ENCODE measurements at regions not wholly inside any gene's neighbourhood (a gene's known extent, or its start where the extent isn't known, plus 50 kb on each side); places are given as distances from the start of the nearest gene placed in this dataset.

DNA sequence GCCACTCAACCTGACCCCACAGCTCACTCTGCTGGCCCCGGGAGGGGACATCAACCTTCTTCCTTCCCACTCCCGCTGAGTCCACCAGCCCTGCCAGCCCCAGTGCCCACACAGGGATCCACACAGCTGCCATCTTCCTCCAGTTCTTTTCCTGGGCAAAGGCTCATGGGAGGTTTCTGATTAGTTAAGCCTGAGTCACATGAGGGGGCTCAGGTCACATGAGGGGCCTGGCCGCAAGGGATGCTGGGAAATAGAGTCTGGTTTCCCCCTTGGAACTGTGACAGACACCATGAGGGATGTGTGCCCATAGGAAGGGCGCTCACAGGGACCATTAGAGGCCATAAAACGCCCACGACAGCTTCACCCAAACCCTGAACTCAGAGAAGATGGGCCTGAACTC, 228.7 kb upstream of the SFSWAP start:
- no peak for DNase-seq (ENCODE audit: low read depth, low spot score)
- H3K27ac ChIP-seq = no peak overlapping the region

GRCh38 chr12:131482686-131483085, 228.2 kb upstream of the SFSWAP start:
- DNase-seq (ENCODE audit: low read depth, low spot score) = no peak
- no peak overlapping the region for H3K27ac ChIP-seq

DNA sequence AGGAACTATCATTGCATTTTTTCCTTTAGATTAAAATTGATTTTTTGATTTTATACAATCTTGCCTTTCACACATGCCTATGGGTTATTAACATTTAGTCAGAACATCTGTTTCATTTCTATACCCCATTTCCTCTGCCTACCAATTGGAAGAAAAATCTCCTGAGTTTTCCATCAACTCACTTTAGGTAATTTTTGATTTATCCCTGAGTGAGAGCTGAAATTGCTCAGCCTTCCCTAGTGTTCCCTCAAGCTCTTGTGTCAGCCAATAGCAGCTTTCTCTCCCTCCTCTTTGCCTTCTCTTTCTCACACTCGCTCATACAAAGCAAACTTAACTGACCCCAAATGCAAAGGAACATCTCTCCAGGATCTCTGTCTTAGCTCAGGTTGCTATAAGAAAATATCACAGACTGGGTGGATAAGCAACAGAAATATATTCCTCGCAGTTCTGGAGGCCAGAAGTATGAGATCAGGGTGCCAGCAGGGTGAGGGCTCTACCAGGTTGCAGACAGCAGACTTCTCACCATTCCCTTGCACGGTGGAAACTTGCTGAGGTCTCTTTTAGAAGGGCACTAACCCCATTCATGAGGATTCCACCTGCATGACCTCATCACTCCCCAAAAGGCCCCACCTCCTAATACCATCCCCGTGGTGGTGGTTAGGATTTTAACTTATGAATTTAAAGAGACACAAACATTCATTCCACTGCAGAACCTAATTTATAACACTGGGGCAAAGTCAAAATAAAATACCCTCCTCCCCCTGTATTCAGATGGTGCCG, 224.2 kb upstream of the SFSWAP start:
- no peak for DNase-seq (ENCODE audit: low read depth, low spot score)
- H3K27ac ChIP-seq = no peak overlapping the region

- no peak for DNase-seq (ENCODE audit: low read depth, low spot score)
- no peak overlapping the region for H3K27ac ChIP-seq
Observed at GRCh38 chr12:131487388-131488124, 223.3 kb upstream of the SFSWAP start.

DNA sequence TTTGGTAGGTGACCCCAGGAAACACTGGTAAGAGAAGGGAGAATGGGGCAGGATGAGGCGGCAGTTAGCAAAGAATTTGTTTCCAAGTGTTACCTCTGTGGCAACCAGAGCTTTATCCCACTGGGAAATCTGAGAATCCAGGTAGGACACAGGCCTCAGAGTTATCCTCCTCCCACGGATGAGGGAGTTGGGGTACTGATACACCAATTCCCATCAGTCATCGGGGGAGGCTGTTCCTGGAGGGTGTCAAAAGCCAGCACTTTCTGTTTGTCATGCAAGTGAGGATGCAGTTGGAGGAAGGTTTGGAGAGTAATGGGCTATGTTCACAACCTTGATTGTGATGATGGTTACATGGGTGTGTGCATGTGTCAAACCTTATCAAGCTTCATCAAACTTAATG, 221.2 kb upstream of the SFSWAP start:
- DNase-seq (ENCODE audit: low read depth, low spot score) = no peak
- no peak overlapping the region for H3K27ac ChIP-seq

GRCh38 chr12:131491155-131491554, 219.7 kb upstream of the SFSWAP start:
- no peak overlapping the region for H3K27ac ChIP-seq
- no peak for DNase-seq (ENCODE audit: low read depth, low spot score)

DNA sequence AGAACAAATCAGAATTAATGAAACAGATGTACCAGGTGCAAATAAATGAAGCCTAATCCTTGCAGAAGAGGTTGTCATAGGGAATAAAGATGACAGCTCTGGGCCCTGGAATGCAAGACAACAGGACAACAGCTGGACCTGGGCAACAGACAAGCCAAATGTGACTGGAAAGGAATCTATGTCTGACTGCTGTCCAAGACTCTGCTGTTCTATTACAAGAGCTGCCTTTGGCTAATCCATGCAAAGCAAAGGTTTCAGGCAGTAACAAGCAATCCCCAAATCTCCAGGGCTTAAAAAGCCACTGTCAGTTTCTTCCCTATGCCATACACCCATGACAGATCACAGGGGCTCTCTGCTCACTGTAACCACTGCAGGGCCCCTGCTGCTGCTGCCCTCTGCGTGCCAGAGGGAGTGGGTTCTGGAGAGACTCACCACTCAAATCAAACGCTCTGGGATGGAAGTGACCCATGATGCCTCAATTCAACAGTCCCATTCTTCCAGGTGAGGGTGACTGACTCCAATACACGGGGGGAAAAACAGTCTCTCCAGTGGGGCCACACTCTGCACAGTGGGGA, 218.9 kb upstream of the SFSWAP start:
- DNase-seq (ENCODE audit: low read depth, low spot score) = no peak
- no peak overlapping the region for H3K27ac ChIP-seq

GRCh38 chr12:131493068-131493826, 217.6 kb upstream of the SFSWAP start:
- DNase-seq (ENCODE audit: low read depth, low spot score) = no peak
- H3K27ac ChIP-seq = no peak overlapping the region

DNA sequence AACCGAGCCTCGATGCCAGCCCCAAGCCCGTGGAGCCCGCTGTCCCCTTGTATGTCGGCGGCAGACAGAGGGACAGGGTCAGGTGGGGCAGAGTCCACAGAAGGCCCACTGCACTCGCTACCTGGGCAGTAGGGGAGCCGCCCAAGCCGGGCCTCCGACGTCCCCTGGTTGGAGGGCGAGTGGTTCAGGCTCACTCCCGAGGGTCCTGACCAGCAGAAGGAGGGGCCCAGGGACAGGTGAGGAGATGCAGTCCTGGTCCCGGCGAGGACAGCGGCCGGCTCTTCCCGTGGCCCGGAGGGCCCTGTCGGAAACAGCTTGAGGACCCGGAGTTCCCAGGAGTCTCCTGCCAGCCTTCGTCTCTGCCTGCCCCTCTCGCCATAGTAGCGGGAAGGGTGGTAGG, 216.7 kb upstream of the SFSWAP start:
- no peak overlapping the region for H3K27ac ChIP-seq
- no peak for DNase-seq (ENCODE audit: low read depth, low spot score)

- H3K27ac ChIP-seq = no peak overlapping the region
- no peak for DNase-seq (ENCODE audit: low read depth, low spot score)
Observed at GRCh38 chr12:131494741-131495524, 216.0 kb upstream of the SFSWAP start.

- no peak for DNase-seq (ENCODE audit: low read depth, low spot score)
- no peak overlapping the region for H3K27ac ChIP-seq
Observed at GRCh38 chr12:131497966-131498365, 212.9 kb upstream of the SFSWAP start.

GRCh38 chr12:131499160-131499863, 211.6 kb upstream of the SFSWAP start:
- H3K27ac ChIP-seq = no peak overlapping the region
- no peak for DNase-seq (ENCODE audit: low read depth, low spot score)

- DNase-seq (ENCODE audit: low read depth, low spot score) = no peak
- H3K27ac ChIP-seq = no peak overlapping the region
Observed at GRCh38 chr12:131499864-131500190, 211.1 kb upstream of the SFSWAP start.

DNA sequence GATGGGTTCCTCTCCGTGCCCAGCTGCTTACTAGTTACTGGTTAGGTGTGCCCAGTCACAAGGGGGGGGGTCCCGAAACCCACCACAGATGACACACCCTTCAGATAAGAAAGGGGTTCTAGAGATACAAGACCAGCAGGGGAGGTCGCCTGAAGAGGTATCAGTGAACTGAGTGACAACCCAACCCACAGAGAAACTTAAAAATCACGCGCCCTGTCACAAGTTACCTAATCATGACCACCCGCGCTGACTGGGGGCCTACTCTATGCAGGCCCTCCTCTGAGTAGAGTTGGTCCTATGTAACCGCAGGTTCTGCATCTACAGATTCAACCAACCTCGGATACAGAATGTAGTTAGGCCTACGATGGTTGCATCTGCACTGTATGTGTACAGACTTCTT, 210.3 kb upstream of the SFSWAP start:
- no peak for DNase-seq (ENCODE audit: low read depth, low spot score)
- H3K27ac ChIP-seq = no peak overlapping the region

GRCh38 chr12:131505561-131505960, 205.3 kb upstream of the SFSWAP start:
- no peak for DNase-seq (ENCODE audit: low read depth, low spot score)
- H3K27ac ChIP-seq = no peak overlapping the region

- no peak for DNase-seq (ENCODE audit: low read depth, low spot score)
- H3K27ac ChIP-seq = no peak overlapping the region
Observed at GRCh38 chr12:131506426-131506825, 204.5 kb upstream of the SFSWAP start.

- DNase-seq (ENCODE audit: low read depth, low spot score) = no peak
Observed at GRCh38 chr12:131507094-131507493, 203.8 kb upstream of the SFSWAP start.

GRCh38 chr12:131507881-131508280, 203.0 kb upstream of the SFSWAP start:
- no peak overlapping the region for H3K27ac ChIP-seq
- DNase-seq (ENCODE audit: low read depth, low spot score) = no peak

More at GRCh38 chr12:131507094-131507493, 203.8 kb upstream of the SFSWAP start:
- no peak overlapping the region for H3K27ac ChIP-seq

DNA sequence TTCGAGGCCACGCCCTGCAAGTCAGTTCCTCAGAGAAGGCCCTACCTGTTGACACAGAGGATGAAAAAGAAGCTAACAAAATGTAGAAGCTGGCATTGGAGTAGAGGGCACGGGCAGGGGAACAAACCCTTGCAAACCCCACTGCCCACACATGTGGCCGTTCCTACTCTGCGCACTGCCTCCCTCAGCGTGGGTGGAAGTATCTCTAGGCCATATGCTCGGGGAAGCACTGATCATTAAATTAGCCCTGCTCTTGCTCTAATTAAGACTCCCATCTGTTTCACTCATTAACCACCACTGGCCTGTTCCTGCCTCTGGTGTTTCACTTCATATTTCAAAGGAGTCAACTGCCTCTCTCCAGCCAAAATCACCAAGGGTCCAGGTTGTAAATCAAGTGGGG, 201.2 kb upstream of the SFSWAP start:
- DNase-seq (ENCODE audit: low read depth, low spot score) = no peak
- no peak overlapping the region for H3K27ac ChIP-seq

Data from epithelial cell of prostate (primary cell).